CD8-positive, alpha-beta memory T cell (primary cell): ENCODE measurements at regions not wholly inside any gene's neighbourhood (a gene's known extent, or its start where the extent isn't known, plus 50 kb on each side); places are given as distances from the start of the nearest gene placed in this dataset.
A peak's percentile ranks its signal among the peaks of the same experiment; 100 is the strongest.

Experiments
- CTCF ChIA-PET: fragments of 350-600 bp; sonication (Branson Sonifier 250); formaldehyde crosslinking; loops from one replicate; lab custom pipeline; 2021; ENCODE audit warnings: antibody characterized with exemption; lab: Charles Lee
- POLR2A ChIA-PET: fragments of 350-600 bp; sonication (Branson Sonifier 250); formaldehyde crosslinking; loops from one replicate; lab custom pipeline; 2021; ENCODE audit warnings: antibody characterized with exemption; lab: Charles Lee
- DNase-seq, 5 donors: peaks; one replicate each; pipeline versions ENCODE4 v3.0.0 to v3.0.0-alpha.2; 2020 to 2022; ENCODE audit warnings: mixed read lengths in 1 of 5
- H3K27ac ChIP-seq: one replicate; pipeline ENCODE4 v1.7.0; 2013; ENCODE audit warnings: low read depth, mild to moderate bottlenecking, low read length, moderate library complexity
- H3K27me3 ChIP-seq: 2 replicates; pipeline ENCODE4 v1.7.0; 2013; ENCODE audit warnings: low read length, mild to moderate bottlenecking; ENCODE audit not compliant: insufficient read depth, poor library complexity, severe bottlenecking
- H3K36me3 ChIP-seq: 2 replicates; pipeline ENCODE4 v1.7.0; 2013; ENCODE audit warnings: mild to moderate bottlenecking, low read length, moderate library complexity; ENCODE audit not compliant: insufficient read depth
- H3K4me1 ChIP-seq: 2 replicates; pipeline ENCODE4 v1.7.0; 2013; ENCODE audit warnings: mild to moderate bottlenecking, low read length, moderate library complexity; ENCODE audit not compliant: insufficient read depth
- H3K4me3 ChIP-seq: 2 replicates; pipeline ENCODE4 v1.7.0; 2013; ENCODE audit warnings: mild to moderate bottlenecking, low read length
- H3K9me3 ChIP-seq: 2 replicates; pipeline ENCODE4 v1.7.0; 2013; ENCODE audit warnings: mild to moderate bottlenecking, low read length
- H3K27ac Mint-ChIP-seq, 8 donors: one replicate each; pipeline ENCODE4 v1.8.0; 2020 to 2021; ENCODE audit warnings: mixed read lengths in 8 of 8, mild to moderate bottlenecking in 6 of 8, inconsistent platforms in 3 of 8, moderate library complexity in 3 of 8
- H3K27me3 Mint-ChIP-seq, 2 donors: one replicate each; pipeline ENCODE4 v1.8.0; 2020 to 2021; ENCODE audit warnings: mixed read lengths in 2 of 2, mild to moderate bottlenecking in 1 of 2, moderate library complexity in 1 of 2
- H3K36me3 Mint-ChIP-seq, 3 donors: one replicate each; pipeline ENCODE4 v1.8.0; 2020 to 2021; ENCODE audit warnings: mixed read lengths in 3 of 3, inconsistent platforms in 1 of 3, mild to moderate bottlenecking in 1 of 3
- H3K4me1 Mint-ChIP-seq, 3 donors: one replicate each; pipeline ENCODE4 v1.8.0; 2020 to 2021; ENCODE audit warnings: mixed read lengths in 3 of 3, inconsistent platforms in 1 of 3, mild to moderate bottlenecking in 1 of 3
- H3K4me3 Mint-ChIP-seq, 7 donors: one replicate each; pipeline ENCODE4 v1.8.0; 2020 to 2021; ENCODE audit warnings: mixed read lengths in 7 of 7, mild to moderate bottlenecking in 6 of 7, moderate library complexity in 4 of 7, inconsistent platforms in 2 of 7
- H3K9me3 Mint-ChIP-seq, 5 donors: one replicate each; pipeline ENCODE4 v1.8.0; 2020 to 2022; ENCODE audit warnings: mixed read lengths in 5 of 5, mild to moderate bottlenecking in 3 of 5, moderate library complexity in 2 of 5, inconsistent platforms in 1 of 5

DNA sequence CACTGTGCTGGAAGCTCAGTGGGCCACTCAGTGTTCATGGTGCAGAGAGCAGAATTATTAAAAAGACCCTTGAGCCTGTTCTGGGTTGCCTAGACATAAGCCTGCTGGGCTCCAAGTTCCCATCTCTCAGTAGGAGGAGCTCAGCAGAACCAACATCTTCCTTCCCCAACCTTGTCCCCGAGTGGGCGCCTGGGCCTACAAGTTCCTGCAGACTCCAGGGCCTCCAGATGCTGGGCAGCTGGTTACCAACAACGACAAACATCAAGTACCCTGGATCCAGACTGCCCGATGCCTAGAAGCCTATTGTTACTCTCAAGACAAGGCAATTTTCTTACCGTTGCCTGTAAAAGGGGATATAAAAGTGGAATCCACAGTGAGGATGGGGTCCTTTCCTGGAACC, 214.2 kb downstream of the HAUS1 start:
- Mint-ChIP-seq H3K4me1 (peaks cover 0 to 5% (median 0%) of the 10 kb centered on the region in 3 donors), H3K9me3 (no peaks in the 10 kb centered on the region), H3K27ac (no peak overlapping the region), H3K4me3 (no peak overlapping the region), H3K36me3 (peaks cover 0 to 2% (median 0%) of the 10 kb centered on the region in 3 donors), H3K27me3 (no peaks in the 10 kb centered on the region)
- no peaks in the 10 kb centered on the region for H3K27me3 ChIP-seq
- no peak for DNase-seq
- POLR2A ChIA-PET: no interaction called here
- H3K36me3 ChIP-seq: no peaks in the 10 kb centered on the region
- CTCF ChIA-PET: no interaction called here
- no peak overlapping the region for H3K4me3 ChIP-seq
- H3K27ac ChIP-seq: no peak overlapping the region
- H3K9me3 ChIP-seq: no peaks in the 10 kb centered on the region
- no peaks in the 10 kb centered on the region for H3K4me1 ChIP-seq

DNA sequence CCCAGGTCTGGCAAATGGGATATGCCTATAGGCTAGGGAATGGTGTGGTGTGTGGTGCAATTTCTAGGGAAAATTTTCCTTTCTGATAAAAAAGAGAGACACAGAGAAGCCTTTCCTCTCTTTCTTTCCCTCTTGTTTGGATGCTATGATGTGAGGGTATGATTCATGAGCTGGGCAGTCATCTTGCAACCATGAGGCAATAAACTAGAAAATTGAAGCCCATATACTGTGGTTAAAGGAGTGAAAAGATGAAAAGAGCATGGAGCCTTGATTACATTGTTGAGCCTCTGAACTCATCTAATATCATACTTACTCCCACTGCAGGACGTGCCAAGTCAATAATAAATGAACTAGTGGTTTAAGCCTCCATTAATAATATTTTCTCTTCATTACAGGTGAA, 215.6 kb downstream of the HAUS1 start:
- no peak overlapping the region for H3K27ac Mint-ChIP-seq
- H3K4me3 Mint-ChIP-seq: no peak overlapping the region
- Histone ChIP-seq H3K9me3 (no peaks in the 10 kb centered on the region), H3K4me3 (no peak overlapping the region), H3K27ac (no peak overlapping the region), H3K4me1 (no peaks in the 10 kb centered on the region), H3K27me3 (no peaks in the 10 kb centered on the region), H3K36me3 (no peaks in the 10 kb centered on the region)
- ChIA-PET CTCF (interaction anchor here (0.9 kb wide), 1 partner anchor 338 kb away, joined by 5 read pairs; no protein-coding TSS in a partner anchor), POLR2A (no interaction called here)
- H3K9me3 Mint-ChIP-seq: no peaks in the 10 kb centered on the region
- no peak for DNase-seq
- peaks cover 2 to 8% (median 4%) of the 10 kb centered on the region in 3 donors for H3K4me1 Mint-ChIP-seq
- no peaks in the 10 kb centered on the region for H3K27me3 Mint-ChIP-seq
- peaks cover 0 to 2% (median 0%) of the 10 kb centered on the region in 3 donors for H3K36me3 Mint-ChIP-seq

DNA sequence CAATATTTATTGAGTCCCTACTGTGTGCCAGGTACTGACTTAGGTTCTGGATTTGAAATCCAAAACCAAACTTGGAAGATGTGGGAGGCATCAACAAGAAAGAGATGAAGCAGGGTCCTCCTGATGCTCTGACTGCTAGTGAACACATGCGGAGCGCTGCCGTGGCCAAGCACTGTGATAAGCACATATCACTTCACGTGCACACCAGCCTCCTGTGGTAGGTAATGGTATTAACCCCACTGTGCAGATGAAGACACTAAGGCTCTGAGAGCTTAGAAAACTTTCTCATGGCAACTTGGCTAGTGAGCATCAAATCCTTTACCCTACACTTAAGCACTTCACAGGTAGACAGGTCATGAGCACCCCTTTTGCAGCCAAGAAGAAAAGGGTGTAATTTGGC, 216.1 kb downstream of the HAUS1 start:
- no peaks in the 10 kb centered on the region for H3K36me3 ChIP-seq
- DNase-seq: no peak
- CTCF ChIA-PET: interaction anchor here (0.9 kb wide), 1 partner anchor 337 kb away, joined by 5 read pairs; no protein-coding TSS in a partner anchor

DNA sequence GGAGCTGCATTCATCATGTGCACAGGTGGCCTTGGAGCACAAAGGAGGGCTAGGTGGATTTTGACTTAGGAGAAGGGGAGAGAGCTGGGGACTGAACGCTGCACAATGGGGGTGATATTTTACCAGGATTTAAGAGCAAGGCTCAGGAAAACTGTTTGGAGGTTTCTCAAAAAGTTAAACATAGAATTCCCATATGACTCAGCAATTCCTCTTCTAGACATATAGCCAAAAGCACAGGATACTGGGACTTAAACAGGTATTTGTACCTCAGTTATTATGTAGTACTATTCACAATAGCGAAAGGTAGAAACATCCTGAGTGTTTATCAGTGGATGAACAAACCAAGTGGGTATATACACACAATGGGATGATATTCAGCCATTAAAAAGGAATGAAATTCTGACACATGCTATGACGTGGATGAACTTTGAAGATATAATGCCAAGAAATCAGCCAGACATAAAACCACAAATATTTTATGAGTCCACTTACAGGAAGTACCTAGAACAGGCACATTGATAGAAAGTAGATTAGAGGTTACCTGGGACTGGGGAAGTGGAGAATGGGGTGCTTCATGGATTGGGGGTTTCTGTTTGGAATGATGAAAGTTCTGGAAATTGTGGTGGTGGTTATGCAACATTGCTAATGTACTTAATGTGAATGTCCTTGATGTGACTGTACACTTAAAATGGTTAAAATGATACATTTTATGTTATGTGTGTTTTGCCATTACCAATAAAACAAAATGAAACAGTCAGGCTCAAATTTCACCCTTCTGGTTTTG, 216.9 kb downstream of the HAUS1 start:
- H3K27me3 Mint-ChIP-seq: no peaks in the 10 kb centered on the region
- H3K9me3 Mint-ChIP-seq: no peaks in the 10 kb centered on the region
- H3K27ac ChIP-seq: no peak overlapping the region
- peaks cover 0 to 2% (median 0%) of the 10 kb centered on the region in 3 donors for H3K36me3 Mint-ChIP-seq
- H3K4me1 Mint-ChIP-seq: peaks cover 2 to 5% (median 4%) of the 10 kb centered on the region in 3 donors
- no peak for DNase-seq
- CTCF ChIA-PET: no interaction called here
- H3K9me3 ChIP-seq: no peaks in the 10 kb centered on the region
- H3K36me3 ChIP-seq: no peaks in the 10 kb centered on the region
- no peaks in the 10 kb centered on the region for H3K4me1 ChIP-seq
- no peak overlapping the region for H3K27ac Mint-ChIP-seq
- H3K4me3 ChIP-seq: no peak overlapping the region
- no peaks in the 10 kb centered on the region for H3K27me3 ChIP-seq
- H3K4me3 Mint-ChIP-seq: no peak overlapping the region
- POLR2A ChIA-PET: no interaction called here

More for the DNA sequence above, 216.1 kb downstream of the HAUS1 start:
- H3K9me3 ChIP-seq: no peaks in the 10 kb centered on the region
- no peaks in the 10 kb centered on the region for H3K27me3 Mint-ChIP-seq
- H3K36me3 Mint-ChIP-seq: peaks cover 0 to 2% (median 0%) of the 10 kb centered on the region in 3 donors
- no peaks in the 10 kb centered on the region for H3K9me3 Mint-ChIP-seq
- no peak overlapping the region for H3K27ac Mint-ChIP-seq
- no peaks in the 10 kb centered on the region for H3K4me1 ChIP-seq
- POLR2A ChIA-PET: no interaction called here
- no peak overlapping the region for H3K4me3 Mint-ChIP-seq
- H3K27ac ChIP-seq: no peak overlapping the region
- no peak overlapping the region for H3K4me3 ChIP-seq
- H3K27me3 ChIP-seq: no peaks in the 10 kb centered on the region
- peaks cover 2 to 5% (median 4%) of the 10 kb centered on the region in 3 donors for H3K4me1 Mint-ChIP-seq

DNA sequence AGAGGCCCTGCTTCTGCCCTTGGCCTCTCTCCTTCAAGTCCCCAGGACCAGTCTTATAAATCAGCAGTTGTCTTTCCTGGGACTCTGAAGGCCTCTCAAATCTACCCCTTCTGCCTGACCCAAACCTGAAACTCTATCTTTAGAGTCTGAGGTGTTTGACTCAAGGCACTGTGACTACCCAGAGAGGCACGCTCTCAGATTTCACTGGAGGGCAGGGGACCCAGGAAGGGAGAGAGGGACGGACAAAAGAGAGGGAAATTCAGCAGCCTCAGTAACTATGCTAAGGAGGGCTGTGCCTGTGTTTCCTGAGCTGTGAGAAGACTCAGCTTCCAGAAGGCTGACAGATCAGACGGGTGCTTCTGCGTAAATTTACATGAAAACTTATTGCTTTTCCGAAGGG, 217.8 kb downstream of the HAUS1 start:
- Mint-ChIP-seq H3K27ac (peak overlapping the region in 1 of 8 donors; percentile 35), H3K36me3 (peaks cover 0 to 2% (median 0%) of the 10 kb centered on the region in 3 donors), H3K4me1 (peaks cover 2 to 5% (median 4%) of the 10 kb centered on the region in 3 donors), H3K4me3 (no peak overlapping the region), H3K27me3 (no peaks in the 10 kb centered on the region), H3K9me3 (no peaks in the 10 kb centered on the region)
- H3K4me3 ChIP-seq: no peak overlapping the region
- DNase-seq: no peak
- no peaks in the 10 kb centered on the region for H3K4me1 ChIP-seq
- no peak overlapping the region for H3K27ac ChIP-seq
- H3K36me3 ChIP-seq: no peaks in the 10 kb centered on the region
- no peaks in the 10 kb centered on the region for H3K27me3 ChIP-seq
- ChIA-PET CTCF (no interaction called here), POLR2A (no interaction called here)
- no peaks in the 10 kb centered on the region for H3K9me3 ChIP-seq

DNA sequence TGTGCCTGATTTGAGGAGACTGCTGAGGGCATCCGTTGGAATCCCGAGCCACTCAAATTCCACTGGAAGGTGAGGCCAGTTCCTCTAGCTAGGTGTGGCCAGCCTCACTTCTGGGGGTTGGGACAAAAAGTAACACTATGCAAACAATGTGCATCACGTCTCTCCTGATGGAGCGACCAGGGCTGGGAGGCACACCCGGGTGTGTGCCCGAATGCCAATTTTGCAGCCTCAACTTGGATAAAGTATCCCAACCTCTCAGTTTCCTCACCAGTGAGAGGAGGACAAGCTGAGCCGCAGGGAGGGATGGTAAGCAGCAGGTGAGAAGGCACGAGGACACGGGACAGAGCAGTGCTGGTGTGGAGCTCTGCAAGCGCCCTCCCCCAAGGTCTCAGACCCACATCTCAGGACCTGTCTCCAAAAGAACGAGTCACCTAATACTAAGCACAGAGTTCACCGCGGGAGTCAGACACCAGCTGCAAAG, 218.3 kb downstream of the HAUS1 start:
- POLR2A ChIA-PET: no interaction called here
- peaks cover 2 to 5% (median 4%) of the 10 kb centered on the region in 3 donors for H3K4me1 Mint-ChIP-seq
- peaks cover 0 to 2% (median 0%) of the 10 kb centered on the region in 3 donors for H3K36me3 Mint-ChIP-seq
- no peak overlapping the region for H3K27ac Mint-ChIP-seq
- no peak for DNase-seq
- Histone ChIP-seq H3K27ac (no peak overlapping the region), H3K4me3 (no peak overlapping the region), H3K4me1 (no peaks in the 10 kb centered on the region), H3K27me3 (no peaks in the 10 kb centered on the region), H3K9me3 (no peaks in the 10 kb centered on the region), H3K36me3 (no peaks in the 10 kb centered on the region)
- no peak overlapping the region for H3K4me3 Mint-ChIP-seq
- CTCF ChIA-PET: no interaction called here
- H3K27me3 Mint-ChIP-seq: no peaks in the 10 kb centered on the region
- H3K9me3 Mint-ChIP-seq: no peaks in the 10 kb centered on the region

DNA sequence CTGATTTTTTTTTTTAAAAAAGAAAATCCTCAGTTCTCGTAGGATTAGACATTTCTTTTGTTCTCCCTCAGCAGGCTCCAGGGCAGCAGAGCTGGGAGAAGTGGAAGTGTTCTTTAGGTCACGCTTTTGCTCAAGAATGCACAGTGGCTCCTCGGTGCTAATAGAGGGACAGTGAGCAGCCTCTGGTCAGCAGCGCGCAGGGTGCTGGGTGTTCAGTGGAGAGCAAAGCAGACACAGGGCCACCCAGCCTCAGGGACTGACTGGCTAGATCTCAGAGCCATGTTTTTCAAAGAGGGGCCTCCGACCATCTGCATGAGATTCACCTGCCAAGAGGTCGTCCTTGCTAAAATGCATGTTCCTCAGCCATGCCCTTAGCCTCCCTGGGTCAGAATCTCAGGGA, 218.8 kb downstream of the HAUS1 start:
- Mint-ChIP-seq H3K36me3 (peaks cover 0 to 2% (median 0%) of the 10 kb centered on the region in 3 donors), H3K27me3 (no peaks in the 10 kb centered on the region), H3K4me1 (peaks cover 2 to 5% (median 4%) of the 10 kb centered on the region in 3 donors), H3K4me3 (no peak overlapping the region), H3K9me3 (no peaks in the 10 kb centered on the region), H3K27ac (no peak overlapping the region)
- H3K9me3 ChIP-seq: no peaks in the 10 kb centered on the region
- ChIA-PET CTCF (no interaction called here), POLR2A (no interaction called here)
- DNase-seq: no peak
- H3K4me1 ChIP-seq: no peaks in the 10 kb centered on the region
- no peaks in the 10 kb centered on the region for H3K27me3 ChIP-seq
- H3K4me3 ChIP-seq: no peak overlapping the region
- no peaks in the 10 kb centered on the region for H3K36me3 ChIP-seq
- H3K27ac ChIP-seq: no peak overlapping the region

DNA sequence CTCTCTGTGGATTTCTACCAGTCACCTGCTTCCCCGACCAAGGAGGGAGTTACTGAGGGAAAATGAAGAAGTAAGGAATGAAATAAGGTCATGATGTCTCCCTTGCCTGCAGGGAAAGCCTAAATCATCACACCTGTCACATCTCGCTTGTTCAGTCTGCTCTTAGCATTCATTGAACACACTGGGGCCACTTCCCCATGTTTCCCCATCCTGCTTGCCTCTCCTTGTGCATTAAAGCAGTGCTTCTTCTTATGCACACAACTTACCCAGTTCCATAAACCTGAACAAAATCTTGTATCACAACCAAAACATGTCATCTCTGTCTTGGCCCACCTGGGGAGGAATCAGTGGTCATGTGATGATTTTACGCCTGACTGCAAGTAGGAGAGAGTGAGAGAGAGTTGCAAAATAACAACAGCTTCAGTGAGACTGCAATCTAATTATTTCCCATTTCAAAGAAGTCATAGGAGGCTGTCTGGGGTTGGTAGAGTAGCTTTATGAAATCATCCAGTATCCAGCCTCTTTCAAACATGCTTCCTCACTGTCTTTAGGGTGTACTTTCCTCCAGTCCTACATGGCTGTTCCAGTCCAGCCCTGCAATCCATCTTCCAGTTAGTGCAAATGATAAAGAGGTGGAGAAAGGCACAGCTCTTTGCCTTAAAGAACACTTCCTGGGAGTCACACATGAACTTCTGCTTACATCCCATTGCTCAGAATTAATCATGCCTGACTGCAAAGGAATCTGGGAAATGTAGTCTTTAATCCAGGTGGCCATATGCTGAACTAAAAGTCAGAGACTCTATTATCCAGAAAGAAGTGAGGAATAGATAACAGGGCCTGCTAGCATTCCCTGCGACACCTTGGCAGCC, 220.1 kb downstream of the HAUS1 start:
- no peak overlapping the region for H3K4me3 ChIP-seq
- Mint-ChIP-seq H3K36me3 (no peaks in the 10 kb centered on the region), H3K4me3 (no peak overlapping the region), H3K9me3 (no peaks in the 10 kb centered on the region), H3K4me1 (peaks cover 2 to 5% (median 4%) of the 10 kb centered on the region in 3 donors), H3K27me3 (peaks cover 0 to 3% of the 10 kb centered on the region in 2 donors), H3K27ac (peak overlapping the region in 2 of 8 donors; percentile 12 to 23)
- no peaks in the 10 kb centered on the region for H3K9me3 ChIP-seq
- no peak overlapping the region for H3K27ac ChIP-seq
- ChIA-PET POLR2A (no interaction called here), CTCF (no interaction called here)
- H3K4me1 ChIP-seq: no peaks in the 10 kb centered on the region
- no peak for DNase-seq
- H3K36me3 ChIP-seq: no peaks in the 10 kb centered on the region
- H3K27me3 ChIP-seq: no peaks in the 10 kb centered on the region
